ENCODE measurements at regions not wholly inside any gene's neighbourhood (a gene's known extent, or its start where the extent isn't known, plus 50 kb on each side); places are given as distances from the start of the nearest gene placed in this dataset.
"Not testable (repeated sequence)": the region's sequence is repeated elsewhere in the genome, so short reads cannot be mapped to it uniquely, and the experiment has no call there.

DNA sequence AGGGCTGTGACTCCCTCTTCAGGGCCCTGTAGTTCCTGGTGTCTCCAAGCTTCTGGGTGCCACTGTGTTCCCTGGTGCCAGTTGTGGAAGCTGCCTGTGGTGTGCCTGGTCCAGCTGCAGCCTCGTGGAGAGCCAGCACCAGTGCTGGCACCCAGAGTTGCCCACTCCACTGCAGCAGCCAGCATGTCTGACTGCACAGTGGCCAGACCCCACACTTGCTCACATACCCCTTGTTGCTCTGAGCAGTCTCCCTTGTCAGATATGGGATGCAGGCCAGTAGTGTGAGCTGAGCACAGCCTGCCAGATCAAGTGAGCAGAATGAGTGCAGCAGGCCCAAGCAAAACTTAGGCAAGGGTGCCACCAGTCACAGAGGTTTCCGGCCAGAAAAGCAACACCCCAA lies 108.6 kb downstream of the ZMAT1 start:
- peaks cover 9% of the 10 kb centered on the region for H3K27me3 Mint-ChIP-seq
- TF ChIP-seq, protein P1, sequence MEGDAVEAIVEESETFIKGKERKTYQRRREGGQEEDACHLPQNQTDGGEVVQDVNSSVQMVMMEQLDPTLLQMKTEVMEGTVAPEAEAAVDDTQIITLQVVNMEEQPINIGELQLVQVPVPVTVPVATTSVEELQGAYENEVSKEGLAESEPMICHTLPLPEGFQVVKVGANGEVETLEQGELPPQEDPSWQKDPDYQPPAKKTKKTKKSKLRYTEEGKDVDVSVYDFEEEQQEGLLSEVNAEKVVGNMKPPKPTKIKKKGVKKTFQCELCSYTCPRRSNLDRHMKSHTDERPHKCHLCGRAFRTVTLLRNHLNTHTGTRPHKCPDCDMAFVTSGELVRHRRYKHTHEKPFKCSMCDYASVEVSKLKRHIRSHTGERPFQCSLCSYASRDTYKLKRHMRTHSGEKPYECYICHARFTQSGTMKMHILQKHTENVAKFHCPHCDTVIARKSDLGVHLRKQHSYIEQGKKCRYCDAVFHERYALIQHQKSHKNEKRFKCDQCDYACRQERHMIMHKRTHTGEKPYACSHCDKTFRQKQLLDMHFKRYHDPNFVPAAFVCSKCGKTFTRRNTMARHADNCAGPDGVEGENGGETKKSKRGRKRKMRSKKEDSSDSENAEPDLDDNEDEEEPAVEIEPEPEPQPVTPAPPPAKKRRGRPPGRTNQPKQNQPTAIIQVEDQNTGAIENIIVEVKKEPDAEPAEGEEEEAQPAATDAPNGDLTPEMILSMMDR (IDR thresholded peaks at IDR 0.05): no peak
- H3K4me3 Mint-ChIP-seq: no peak overlapping the region
- no peak overlapping the region for H3K27ac Mint-ChIP-seq
- no peaks in the 10 kb centered on the region for H3K9me3 Mint-ChIP-seq
- no peaks in the 10 kb centered on the region for H3K4me1 Mint-ChIP-seq
- no peak for DNase-seq
- no peaks in the 10 kb centered on the region for H3K36me3 Mint-ChIP-seq (ENCODE audit: low read depth)
- CTCF ChIA-PET: no interaction called here
- no peak for ATAC-seq (ENCODE audit: low read depth)
- intact Hi-C loops (cut with micrococcal nuclease): no loop called here
- POLR2A ChIA-PET: no interaction called here

GRCh38 chrX:101817739-101818138 lies 114.1 kb downstream of the ZMAT1 start:
- CTCF ChIA-PET; POLR2A ChIA-PET; H3K4me1 Mint-ChIP-seq; H3K36me3 Mint-ChIP-seq (ENCODE audit: low read depth); H3K27me3 Mint-ChIP-seq; DNase-seq; H3K9me3 Mint-ChIP-seq; intact Hi-C loops (cut with micrococcal nuclease); ATAC-seq (ENCODE audit: low read depth); H3K27ac Mint-ChIP-seq; H3K4me3 Mint-ChIP-seq: not testable (repeated sequence)

DNA sequence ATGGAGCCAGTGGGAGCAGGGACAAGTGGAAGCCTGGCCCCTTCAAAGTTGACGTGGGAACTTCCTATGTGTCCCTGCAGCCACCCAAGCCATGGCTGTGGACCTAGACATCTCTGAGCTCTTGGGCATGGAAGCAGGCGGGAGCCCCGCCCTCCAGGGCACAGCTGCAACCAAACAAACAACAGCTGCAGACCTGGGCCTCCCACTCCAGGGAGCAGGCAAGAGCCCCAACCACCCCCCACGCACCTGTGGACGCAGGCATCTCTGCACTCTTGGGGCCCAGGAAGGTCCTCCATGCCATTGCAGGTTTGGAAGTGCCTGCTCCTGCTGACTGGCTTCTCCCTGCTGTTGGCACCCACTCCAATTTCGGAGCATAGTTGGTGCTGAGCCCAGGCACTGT lies 118.6 kb downstream of the ZMAT1 start:
- ChIA-PET CTCF (no interaction called here), POLR2A (no interaction called here)
- Mint-ChIP-seq H3K4me1 (no peaks in the 10 kb centered on the region), H3K9me3 (no peaks in the 10 kb centered on the region), H3K4me3 (no peak overlapping the region), H3K27ac (no peak overlapping the region), H3K27me3 (no peaks in the 10 kb centered on the region), H3K36me3 (ENCODE audit: low read depth) (no peaks in the 10 kb centered on the region)
- ATAC-seq (ENCODE audit: low read depth): no peak
- intact Hi-C loops (cut with micrococcal nuclease): no loop called here
- TF ChIP-seq, protein P1 (IDR thresholded peaks at IDR 0.05): no peak
- DNase-seq: no peak

GRCh38 chrX:101803451-101803850 lies 128.4 kb downstream of the ZMAT1 start:
- no peak for DNase-seq
- ChIA-PET CTCF (interaction anchor here (1.2 kb wide), 1 partner anchor 211 kb away, joined by 4 read pairs; no protein-coding TSS in a partner anchor), POLR2A (interaction anchor here (0.6 kb wide), 1 partner anchor 144 kb away, joined by 3 read pairs; no protein-coding TSS in a partner anchor)
- no peak overlapping the region for H3K27ac Mint-ChIP-seq
- H3K9me3 Mint-ChIP-seq: no peaks in the 10 kb centered on the region
- H3K4me3 Mint-ChIP-seq: no peak overlapping the region
- TF ChIP-seq, protein P1 (IDR thresholded peaks at IDR 0.05): no peak
- intact Hi-C loops (cut with micrococcal nuclease): loop anchor here (1.0 kb wide), 1 partner anchor 388 kb away; no protein-coding TSS in a partner anchor
- no peaks in the 10 kb centered on the region for H3K4me1 Mint-ChIP-seq
- ATAC-seq (ENCODE audit: low read depth): no peak
- H3K36me3 Mint-ChIP-seq (ENCODE audit: low read depth): no peaks in the 10 kb centered on the region
- peaks cover 1% of the 10 kb centered on the region for H3K27me3 Mint-ChIP-seq

DNA sequence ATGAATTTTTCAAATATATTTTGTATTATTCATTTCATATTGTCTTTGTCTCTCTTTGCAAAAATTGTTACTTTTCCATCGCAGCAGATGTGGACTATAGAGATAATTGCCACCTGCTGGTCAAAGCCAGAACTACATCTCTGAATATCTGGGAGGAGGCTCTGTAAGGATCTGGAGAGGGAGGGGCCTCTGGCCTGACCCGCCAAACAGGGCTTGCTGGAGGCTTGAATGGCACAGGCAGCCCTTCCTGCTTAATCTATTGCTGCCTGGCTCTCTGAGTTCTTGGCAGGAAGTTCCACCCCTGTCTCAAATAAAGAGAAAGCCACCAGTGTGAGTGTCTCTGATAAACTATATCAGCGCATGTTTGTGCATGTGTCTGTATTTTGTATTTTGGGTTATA lies 132.4 kb downstream of the ZMAT1 start:
- DNase-seq: peak; percentile 21
- Mint-ChIP-seq H3K27ac (no peak overlapping the region), H3K36me3 (ENCODE audit: low read depth) (no peaks in the 10 kb centered on the region), H3K4me3 (peak overlapping the region; percentile 50), H3K4me1 (no peaks in the 10 kb centered on the region), H3K27me3 (peaks cover 1% of the 10 kb centered on the region), H3K9me3 (no peaks in the 10 kb centered on the region)
- ATAC-seq (ENCODE audit: low read depth): peak; percentile 100
- POLR2A ChIA-PET: no interaction called here
- TF ChIP-seq, protein P1 (IDR thresholded peaks at IDR 0.05): peak; percentile 27
- intact Hi-C loops (cut with micrococcal nuclease): loop anchor here (1.0 to 5.0 kb wide), 4 partner anchors 133 to 384 kb away; partner anchors contain the start of genes ARMCX6 and ZMAT1
- CTCF ChIA-PET: no interaction called here

GRCh38 chrX:101787934-101788333 lies 128.3 kb upstream of the ARMCX2 start:
- intact Hi-C loops (cut with micrococcal nuclease): no loop called here
- ChIA-PET CTCF (no interaction called here), POLR2A (no interaction called here)
- Mint-ChIP-seq H3K27me3 (peaks cover 3% of the 10 kb centered on the region), H3K4me1 (no peaks in the 10 kb centered on the region), H3K27ac (no peak overlapping the region), H3K9me3 (no peaks in the 10 kb centered on the region), H3K4me3 (no peak overlapping the region), H3K36me3 (ENCODE audit: low read depth) (no peaks in the 10 kb centered on the region)
- TF ChIP-seq, protein P1 (IDR thresholded peaks at IDR 0.05): no peak
- no peak for DNase-seq
- no peak for ATAC-seq (ENCODE audit: low read depth)
